Loucy (cell line): ENCODE measurements at regions not wholly inside any gene's neighbourhood (a gene's known extent, or its start where the extent isn't known, plus 50 kb on each side); places are given as distances from the start of the nearest gene placed in this dataset.

ENCODE experiments used
- CTCF ChIP-seq: fragments of 200-600 bp; sonication (generic); conservative IDR thresholded peaks from 2 replicates; pipeline ENCODE4 v1.5.1; 2014; ENCODE audit warnings: mild to moderate bottlenecking, antibody characterized with exemption, low read length
- EZH2phosphoT487 ChIP-seq: fragments of 200-600 bp; IDR thresholded peaks from 2 replicates; pipeline ENCODE4 v1.6.1; 2018; ENCODE audit warnings: antibody characterized with exemption, mild to moderate bottlenecking, moderate library complexity, borderline replicate concordance

GRCh38 chr3:144221761-144222160, 250.1 kb downstream of the DIPK2A start:
- TF ChIP-seq CTCF: no peak
- no peak for TF ChIP-seq EZH2phosphoT487
